ENCODE measurements at regions not wholly inside any gene's neighbourhood (a gene's known extent, or its start where the extent isn't known, plus 50 kb on each side); places are given as distances from the start of the nearest gene placed in this dataset.

GRCh38 chr3:66792086-66792485 is 206.0 kb upstream of the KBTBD8 start:
- TF ChIP-seq, protein P1, sequence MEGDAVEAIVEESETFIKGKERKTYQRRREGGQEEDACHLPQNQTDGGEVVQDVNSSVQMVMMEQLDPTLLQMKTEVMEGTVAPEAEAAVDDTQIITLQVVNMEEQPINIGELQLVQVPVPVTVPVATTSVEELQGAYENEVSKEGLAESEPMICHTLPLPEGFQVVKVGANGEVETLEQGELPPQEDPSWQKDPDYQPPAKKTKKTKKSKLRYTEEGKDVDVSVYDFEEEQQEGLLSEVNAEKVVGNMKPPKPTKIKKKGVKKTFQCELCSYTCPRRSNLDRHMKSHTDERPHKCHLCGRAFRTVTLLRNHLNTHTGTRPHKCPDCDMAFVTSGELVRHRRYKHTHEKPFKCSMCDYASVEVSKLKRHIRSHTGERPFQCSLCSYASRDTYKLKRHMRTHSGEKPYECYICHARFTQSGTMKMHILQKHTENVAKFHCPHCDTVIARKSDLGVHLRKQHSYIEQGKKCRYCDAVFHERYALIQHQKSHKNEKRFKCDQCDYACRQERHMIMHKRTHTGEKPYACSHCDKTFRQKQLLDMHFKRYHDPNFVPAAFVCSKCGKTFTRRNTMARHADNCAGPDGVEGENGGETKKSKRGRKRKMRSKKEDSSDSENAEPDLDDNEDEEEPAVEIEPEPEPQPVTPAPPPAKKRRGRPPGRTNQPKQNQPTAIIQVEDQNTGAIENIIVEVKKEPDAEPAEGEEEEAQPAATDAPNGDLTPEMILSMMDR (conservative IDR thresholded peaks at IDR 0.05 in 1 of 2, IDR thresholded peaks at IDR 0.05 in 1 of 2; ENCODE audit: extremely low read depth in 1 of 2, insufficient read depth in 1 of 2, low read depth in 1 of 2, low read length in 2 of 2), result no peak
- no peak for TF ChIP-seq EZH2 (IDR thresholded peaks at IDR 0.05; ENCODE audit: borderline replicate concordance, low read length)
